ENCODE measurements at regions not wholly inside any gene's neighbourhood (a gene's known extent, or its start where the extent isn't known, plus 50 kb on each side); places are given as distances from the start of the nearest gene placed in this dataset.

DNA sequence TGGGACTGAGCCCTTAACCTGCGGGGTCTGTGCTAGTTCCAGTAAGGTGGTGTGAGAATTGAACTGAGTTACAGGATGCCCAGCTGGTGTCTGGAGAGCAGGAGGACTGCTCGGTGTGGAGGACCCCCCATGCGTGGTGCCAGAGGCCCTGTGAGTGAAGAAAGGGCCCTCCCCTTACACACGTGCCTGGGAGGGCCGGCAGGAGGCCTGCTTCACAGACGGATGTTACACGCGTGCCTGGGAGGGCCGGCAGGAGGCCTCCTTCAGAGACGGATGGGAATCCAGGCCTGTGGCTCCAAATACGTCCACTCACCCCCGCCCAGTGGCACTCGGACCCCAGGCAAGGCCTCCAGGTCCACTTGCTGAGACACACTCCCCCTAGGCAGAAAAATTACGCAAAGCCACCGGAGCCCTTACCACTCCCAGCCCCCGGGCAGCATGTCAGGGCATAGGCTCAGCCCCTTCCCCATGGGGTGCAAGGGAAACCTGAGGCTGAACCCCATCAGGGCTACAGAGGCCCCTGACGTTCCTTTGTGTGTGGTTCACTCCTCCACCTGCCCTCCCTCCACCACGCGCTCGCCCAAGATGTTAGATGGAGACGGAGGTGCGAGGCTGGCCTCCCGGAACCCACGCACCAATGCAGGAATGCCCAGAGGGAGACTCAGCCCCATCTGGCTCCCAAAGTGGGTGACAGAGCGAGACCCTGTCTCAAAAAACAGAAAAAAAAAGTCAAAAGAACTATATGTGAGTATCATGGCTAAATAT is 227.8 kb downstream of the BRD1 start:
- no peak overlapping the region for H3K27ac ChIP-seq
- H3K4me3 ChIP-seq: no peak overlapping the region
- ATAC-seq (no peak), DNase-seq (peak in 1 of 5 donors; percentile 40)
- intact Hi-C loops (cut with DNase I): no loop called here
- WGBS, 4 donors: 84 to 90% (median 87%) methylated on average over 23 to 25 of the region's 25 CpGs
- no peaks in the 10 kb centered on the region for H3K4me1 ChIP-seq
- no peak for TF ChIP-seq POLR2A (IDR thresholded peaks at IDR 0.05)
- TF ChIP-seq, protein P1, sequence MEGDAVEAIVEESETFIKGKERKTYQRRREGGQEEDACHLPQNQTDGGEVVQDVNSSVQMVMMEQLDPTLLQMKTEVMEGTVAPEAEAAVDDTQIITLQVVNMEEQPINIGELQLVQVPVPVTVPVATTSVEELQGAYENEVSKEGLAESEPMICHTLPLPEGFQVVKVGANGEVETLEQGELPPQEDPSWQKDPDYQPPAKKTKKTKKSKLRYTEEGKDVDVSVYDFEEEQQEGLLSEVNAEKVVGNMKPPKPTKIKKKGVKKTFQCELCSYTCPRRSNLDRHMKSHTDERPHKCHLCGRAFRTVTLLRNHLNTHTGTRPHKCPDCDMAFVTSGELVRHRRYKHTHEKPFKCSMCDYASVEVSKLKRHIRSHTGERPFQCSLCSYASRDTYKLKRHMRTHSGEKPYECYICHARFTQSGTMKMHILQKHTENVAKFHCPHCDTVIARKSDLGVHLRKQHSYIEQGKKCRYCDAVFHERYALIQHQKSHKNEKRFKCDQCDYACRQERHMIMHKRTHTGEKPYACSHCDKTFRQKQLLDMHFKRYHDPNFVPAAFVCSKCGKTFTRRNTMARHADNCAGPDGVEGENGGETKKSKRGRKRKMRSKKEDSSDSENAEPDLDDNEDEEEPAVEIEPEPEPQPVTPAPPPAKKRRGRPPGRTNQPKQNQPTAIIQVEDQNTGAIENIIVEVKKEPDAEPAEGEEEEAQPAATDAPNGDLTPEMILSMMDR (IDR thresholded peaks at IDR 0.05): no peak
- H3K27me3 ChIP-seq: no peaks in the 10 kb centered on the region
- H3K9me3 ChIP-seq: peaks cover 0 to 19% (median 10%) of the 10 kb centered on the region in 12 donors
- no peaks in the 10 kb centered on the region for H3K36me3 ChIP-seq

DNA sequence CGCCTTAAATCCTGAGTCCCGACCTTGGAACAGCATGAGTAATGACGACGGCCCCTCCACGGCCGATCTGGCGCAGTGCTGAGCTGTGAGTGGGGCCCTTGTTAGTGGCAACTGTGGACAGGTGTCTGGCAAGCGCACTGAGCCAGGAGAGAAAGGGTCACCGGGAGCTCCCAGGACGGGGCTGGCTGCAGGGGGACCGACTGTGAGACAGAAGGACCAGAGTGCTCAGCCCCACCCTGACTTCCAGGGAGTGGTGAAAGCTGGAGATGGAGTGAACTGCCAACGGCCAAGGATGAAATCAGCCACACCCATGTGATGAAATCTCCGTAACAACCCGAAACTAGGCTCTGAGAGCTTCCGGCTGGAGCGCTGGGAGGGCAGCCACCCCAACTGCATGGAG is 228.6 kb downstream of the BRD1 start:
- Histone ChIP-seq H3K27me3 (no peaks in the 10 kb centered on the region), H3K27ac (no peak overlapping the region), H3K4me3 (no peak overlapping the region), H3K36me3 (no peaks in the 10 kb centered on the region), H3K4me1 (no peaks in the 10 kb centered on the region), H3K9me3 (peaks cover 0 to 15% (median 3%) of the 10 kb centered on the region in 12 donors)
- intact Hi-C loops (cut with DNase I): no loop called here
- DNase-seq: peak in 1 of 5 donors; percentile 57
- WGBS, 4 donors: 73 to 77% (median 75%) methylated on average over 16 of the region's 16 CpGs
- no peak for TF ChIP-seq POLR2A (IDR thresholded peaks at IDR 0.05)
- TF ChIP-seq, protein P1 (IDR thresholded peaks at IDR 0.05): no peak
- no peak for ATAC-seq

DNA sequence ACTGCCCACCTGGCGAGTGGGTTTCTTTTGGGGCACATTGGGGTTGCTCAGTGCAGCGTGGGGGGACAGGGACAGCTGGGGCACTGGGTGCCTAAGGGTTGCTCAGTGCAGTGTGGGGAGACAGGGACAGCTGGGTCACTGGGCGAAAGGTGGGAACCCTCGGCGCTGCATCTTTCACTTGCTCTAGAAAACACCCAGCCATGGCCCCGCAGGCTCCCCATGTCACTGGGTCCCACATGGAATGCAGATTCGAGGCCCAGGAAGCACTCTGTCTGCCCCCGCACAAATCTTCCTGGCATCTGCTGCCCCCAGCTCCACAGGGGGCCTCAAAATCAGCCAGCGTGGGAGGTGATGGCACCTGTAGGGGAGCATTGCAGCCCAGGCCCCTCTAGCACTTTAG is 229.3 kb downstream of the BRD1 start:
- Histone ChIP-seq H3K4me1 (no peaks in the 10 kb centered on the region), H3K4me3 (no peak overlapping the region), H3K9me3 (peaks cover 0 to 12% (median 0%) of the 10 kb centered on the region in 12 donors), H3K27ac (no peak overlapping the region), H3K36me3 (no peaks in the 10 kb centered on the region), H3K27me3 (no peaks in the 10 kb centered on the region)
- DNase-seq (peak in 1 of 5 donors; percentile 43), ATAC-seq (no peak)
- no peak for TF ChIP-seq POLR2A (IDR thresholded peaks at IDR 0.05)
- TF ChIP-seq, protein P1 (IDR thresholded peaks at IDR 0.05): no peak
- WGBS, 4 donors: 85 to 95% (median 88%) methylated on average over 8 to 9 of the region's 9 CpGs
- intact Hi-C loops (cut with DNase I): no loop called here

DNA sequence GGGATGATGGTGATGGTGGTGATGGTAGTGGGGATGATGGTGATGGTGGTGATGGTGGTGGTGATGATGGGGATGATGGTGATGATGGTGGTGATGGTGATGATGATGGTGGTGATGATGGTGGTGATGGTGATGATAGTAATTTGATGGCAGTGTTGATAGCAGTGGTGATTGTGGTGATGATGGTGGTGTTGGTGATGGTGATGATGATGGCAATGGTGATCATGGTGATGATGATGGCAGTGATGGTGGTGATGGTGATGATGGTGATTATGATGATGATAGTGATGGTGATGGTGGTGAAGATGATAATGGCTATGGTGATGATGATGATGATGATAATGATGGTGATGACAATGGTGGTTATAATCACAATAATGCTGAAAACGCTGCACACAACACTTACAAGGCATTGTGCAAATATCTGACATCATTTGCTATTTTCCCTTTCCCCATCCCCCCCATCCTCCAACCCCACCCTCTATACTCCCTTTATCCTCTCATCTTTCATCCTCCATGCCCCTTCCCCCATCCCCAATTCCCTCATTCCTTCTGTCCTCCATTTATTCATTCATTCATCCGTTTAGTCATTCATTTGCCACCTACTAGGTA is 230.1 kb downstream of the BRD1 start:
- peaks cover 0 to 12% (median 0%) of the 10 kb centered on the region in 12 donors for H3K9me3 ChIP-seq
- no peak overlapping the region for H3K4me3 ChIP-seq
- ATAC-seq (no peak), DNase-seq (no peak)
- 78 to 84% (median 81%) methylated on average over 2 of the region's 2 CpGs for WGBS, 4 donors
- H3K4me1 ChIP-seq: peaks cover 0 to 4% (median 0%) of the 10 kb centered on the region in 12 donors
- H3K36me3 ChIP-seq: no peaks in the 10 kb centered on the region
- no peaks in the 10 kb centered on the region for H3K27me3 ChIP-seq
- TF ChIP-seq, protein P1 (IDR thresholded peaks at IDR 0.05): no peak
- TF ChIP-seq POLR2A (IDR thresholded peaks at IDR 0.05): no peak
- no peak overlapping the region for H3K27ac ChIP-seq
- intact Hi-C loops (cut with DNase I): no loop called here

Data from heart left ventricle (tissue), 16 donors.